AG20443 (cell line): ENCODE measurements at regions not wholly inside any gene's neighbourhood (a gene's known extent, or its start where the extent isn't known, plus 50 kb on each side); places are given as distances from the start of the nearest gene placed in this dataset.
"Not testable (repeated sequence)": the region's sequence is repeated elsewhere in the genome, so short reads cannot be mapped to it uniquely, and the experiment has no call there.

ENCODE experiments used
- DNase-seq: peaks from one replicate; pipeline ENCODE4 v3.0.0; 2012; ENCODE audit warnings: low spot score, mixed read lengths

DNA sequence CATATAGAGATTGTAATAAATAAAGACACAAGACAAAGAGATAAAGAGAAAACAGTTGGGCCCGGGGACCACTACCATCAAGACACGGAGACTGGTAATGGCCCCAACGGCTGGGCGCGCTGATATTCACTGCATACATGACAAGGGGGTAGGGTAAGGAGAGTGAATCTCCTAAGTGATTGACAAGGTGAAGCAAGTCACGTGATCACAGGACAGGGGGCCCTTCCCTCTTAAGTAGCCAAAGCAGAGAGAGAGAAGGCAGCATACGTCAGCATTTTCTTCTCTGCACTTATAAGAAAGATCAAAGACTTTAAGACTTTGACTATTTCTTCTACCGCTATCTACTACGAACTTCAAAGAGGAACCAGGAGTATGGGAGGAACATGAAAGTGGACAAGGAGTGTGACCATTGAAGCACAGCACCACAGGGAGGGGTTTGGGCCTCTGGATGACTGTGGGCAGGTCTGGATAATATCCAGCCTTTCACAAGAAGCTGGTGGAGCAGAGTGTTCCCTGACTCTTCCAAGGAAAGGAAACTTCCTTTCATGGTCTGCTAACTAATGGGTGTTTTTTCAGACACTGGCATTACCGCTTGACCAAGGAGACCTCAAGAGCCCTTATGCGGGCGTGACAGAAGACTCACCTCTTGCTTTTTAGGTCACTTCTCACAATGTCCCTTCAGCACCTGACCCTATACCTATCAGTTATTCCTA, 75.6 kb downstream of the MRPL39 start:
- not testable (repeated sequence) for DNase-seq

DNA sequence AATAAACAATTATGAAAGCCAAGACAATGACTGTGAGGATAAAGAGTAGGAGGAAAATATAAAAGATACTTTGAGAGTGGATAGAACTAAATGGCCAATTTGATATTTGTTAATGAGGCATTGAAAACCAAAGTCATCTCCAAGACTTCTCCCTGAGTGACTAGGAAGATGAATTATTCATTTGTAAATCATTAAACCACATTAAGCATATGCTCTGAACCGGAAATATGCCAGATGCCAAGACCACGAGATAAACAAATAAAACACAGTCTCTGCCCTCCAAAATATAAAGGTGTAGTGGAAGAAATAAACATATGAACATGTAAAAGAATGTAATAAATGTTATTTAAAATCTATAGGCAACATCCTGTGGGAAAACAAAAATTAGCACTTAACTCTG, 78.8 kb downstream of the MRPL39 start:
- DNase-seq = no peak

DNA sequence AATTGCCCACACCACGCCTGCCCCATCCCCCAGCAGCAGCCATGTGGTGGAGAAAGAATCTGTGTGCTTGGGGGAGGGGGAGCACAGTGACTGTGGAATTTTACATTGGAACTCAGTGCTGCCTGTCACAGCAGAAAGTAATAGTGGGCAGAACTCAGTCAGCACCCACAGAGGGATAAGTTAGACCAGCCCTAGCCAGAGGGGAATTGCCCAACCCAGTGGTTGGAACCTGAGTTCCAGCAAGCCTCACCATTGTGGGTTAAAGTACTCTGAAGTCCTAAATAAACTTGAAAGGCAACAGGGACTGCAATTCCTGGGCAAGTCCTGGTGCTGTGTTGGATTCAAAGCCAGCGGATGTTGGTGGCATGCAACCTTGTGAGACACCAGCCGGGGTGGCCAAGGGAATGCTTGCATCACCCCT, 88.8 kb downstream of the MRPL39 start:
- no peak for DNase-seq

DNA sequence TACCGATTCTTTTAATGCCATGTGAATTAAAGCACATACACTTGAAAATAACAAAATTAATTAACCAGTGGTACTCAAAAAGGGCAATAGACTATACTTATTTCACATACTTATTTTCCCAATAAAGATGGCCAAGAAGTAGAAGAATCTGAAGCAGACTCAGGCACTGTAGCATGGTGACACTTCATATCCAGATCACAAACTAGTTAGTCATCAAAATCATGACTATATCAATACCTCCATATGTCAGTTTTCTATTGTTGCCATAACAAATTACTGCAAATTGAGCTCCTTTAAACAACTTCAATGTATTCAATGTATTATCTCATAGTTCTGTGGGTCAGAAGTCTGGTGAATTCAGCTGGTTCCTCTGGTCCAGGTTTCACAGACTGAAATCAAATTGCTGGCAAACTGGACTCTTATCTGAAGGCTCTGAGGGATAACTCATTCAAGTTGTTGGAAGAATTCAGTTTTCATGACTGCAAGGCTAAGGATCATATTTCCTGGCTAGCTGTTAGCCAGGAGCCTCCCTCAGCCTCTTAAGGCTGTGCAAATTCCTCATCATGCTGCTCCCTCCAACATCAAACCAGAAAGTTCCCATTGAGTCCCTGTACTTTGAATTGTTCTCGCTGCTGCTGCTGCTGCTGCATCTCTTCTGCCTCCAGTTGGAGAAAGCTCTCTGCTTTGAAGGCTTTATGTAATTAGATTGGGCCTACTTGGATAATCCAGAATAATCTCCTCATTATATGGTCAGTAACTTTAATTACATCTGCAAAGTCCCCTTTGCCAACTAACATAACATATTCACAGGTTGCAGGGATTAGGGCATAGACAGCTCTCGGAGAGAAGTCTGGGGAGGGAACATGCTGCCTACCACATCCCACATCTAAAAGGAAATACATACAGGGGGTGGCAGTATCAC, 91.5 kb downstream of the MRPL39 start:
- peak; percentile 16 for DNase-seq

- no peak for DNase-seq
Measured at GRCh38 chr21:25513810-25514209, 93.5 kb downstream of the MRPL39 start.

DNA sequence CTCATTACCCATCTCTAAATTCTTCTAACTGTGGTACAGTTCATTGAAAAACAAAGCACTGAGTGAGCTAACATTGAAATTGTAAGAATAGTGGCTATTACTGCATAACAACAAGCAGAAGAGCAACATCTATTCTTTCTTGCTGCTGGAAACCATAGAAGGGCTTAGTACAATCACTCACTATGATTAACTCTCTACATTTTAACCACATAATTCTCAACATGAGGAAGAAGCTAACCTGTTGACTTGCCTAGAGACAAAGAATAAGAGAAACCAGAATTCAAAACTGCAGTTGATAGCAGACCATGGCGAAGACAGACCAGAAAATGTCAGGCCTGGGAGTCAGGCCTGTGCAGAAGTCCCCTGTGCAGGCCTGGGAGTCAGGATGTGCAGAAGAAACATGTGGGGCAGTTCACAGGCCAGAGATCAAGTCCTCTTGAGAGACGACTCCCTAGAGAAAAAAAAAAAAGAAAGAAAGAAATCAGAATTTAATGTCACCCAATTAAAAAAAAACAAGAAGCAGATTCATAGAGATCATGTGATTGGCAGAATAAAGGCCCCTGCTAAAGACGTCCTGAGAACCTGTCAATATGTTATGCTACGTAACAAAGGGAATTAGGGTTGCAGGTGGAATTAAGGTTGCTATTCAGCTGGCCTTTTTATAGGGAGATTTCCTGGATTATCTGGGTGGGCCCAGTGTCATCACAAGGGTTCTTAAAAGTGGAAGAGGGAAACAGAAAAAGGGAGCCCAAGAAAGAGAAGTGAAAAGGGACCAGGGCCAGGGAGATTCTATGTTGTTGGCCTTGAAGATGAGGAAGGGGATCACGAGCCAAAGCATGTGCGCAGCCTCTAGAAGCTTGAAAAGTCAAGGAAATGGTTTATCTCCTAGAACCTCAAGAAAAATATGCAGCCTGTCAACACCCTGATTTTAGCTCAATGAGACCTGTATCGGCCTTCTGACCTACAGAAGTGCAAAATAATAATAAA, 94.9 kb downstream of the MRPL39 start:
- DNase-seq = no peak

DNA sequence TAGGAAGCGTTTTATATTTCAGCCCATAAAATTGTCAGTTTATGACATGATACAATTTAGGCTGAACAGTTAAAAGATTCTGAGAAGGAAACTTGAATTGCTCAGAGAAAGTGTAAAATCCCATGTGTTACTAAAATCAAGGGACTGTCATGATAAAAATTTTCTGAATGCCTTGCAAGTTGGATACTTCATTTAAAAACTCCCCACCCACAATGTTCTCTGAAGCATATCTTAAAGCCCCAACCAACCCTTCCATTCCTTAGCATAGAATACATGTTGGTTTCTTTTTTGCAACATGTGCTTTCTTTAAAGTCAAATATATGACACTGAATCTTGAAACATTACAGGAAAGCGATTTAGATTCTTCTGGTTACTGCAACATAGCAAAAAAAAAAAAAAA, 97.4 kb downstream of the MRPL39 start:
- no peak for DNase-seq

- DNase-seq = no peak
Measured at GRCh38 chr21:25508364-25508763, 98.9 kb downstream of the MRPL39 start.

- no peak for DNase-seq
Measured at GRCh38 chr21:25507522-25507921, 99.8 kb downstream of the MRPL39 start.

GRCh38 chr21:25506887-25507286, 100.4 kb downstream of the MRPL39 start:
- DNase-seq = peak; percentile 15

- DNase-seq = no peak
Measured at GRCh38 chr21:25506261-25506660, 101.0 kb downstream of the MRPL39 start.

GRCh38 chr21:25503981-25504380, 103.3 kb downstream of the MRPL39 start:
- DNase-seq = no peak

GRCh38 chr21:25501996-25502665, 105.2 kb downstream of the MRPL39 start:
- DNase-seq = no peak

DNA sequence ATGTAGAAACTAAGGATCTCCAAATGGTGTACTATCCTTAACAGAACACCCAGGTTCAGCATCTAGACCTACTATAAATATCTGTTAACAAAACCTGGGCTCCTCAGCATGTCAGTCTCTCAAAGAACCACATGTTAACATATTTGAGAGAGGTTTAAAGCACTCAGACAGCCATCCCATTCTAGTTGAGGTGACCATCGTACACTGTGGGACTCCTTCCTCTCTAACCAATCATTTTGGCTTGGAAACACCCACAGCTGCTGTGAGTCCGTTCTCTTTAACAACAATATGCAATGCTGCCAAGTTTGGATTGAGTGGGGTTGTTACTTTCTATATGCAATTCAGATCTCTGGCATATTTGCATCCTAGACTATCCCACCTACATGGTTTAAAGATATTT, 105.8 kb downstream of the MRPL39 start:
- DNase-seq = no peak

DNA sequence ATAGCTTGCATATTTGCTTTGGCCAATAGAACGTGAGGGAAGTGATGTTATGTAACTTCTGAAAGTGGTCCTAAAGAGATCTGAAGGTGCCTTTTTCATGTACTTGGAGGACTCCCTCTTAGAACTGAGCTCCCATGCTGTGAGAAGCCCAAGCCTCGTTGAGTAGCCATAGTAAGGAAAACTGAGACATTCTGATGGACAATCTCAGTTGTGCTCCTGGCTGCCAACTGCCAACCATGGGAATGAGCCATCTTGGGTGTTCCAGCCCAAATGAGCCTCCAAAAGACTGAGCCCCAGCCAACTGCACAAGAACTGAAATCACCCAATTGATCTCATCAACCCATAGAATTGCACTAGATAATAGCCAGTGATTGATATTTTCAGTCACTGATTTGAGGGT, 106.7 kb downstream of the MRPL39 start:
- no peak for DNase-seq

GRCh38 chr21:25496825-25497482, 110.3 kb downstream of the MRPL39 start:
- peak; percentile 15 for DNase-seq

DNA sequence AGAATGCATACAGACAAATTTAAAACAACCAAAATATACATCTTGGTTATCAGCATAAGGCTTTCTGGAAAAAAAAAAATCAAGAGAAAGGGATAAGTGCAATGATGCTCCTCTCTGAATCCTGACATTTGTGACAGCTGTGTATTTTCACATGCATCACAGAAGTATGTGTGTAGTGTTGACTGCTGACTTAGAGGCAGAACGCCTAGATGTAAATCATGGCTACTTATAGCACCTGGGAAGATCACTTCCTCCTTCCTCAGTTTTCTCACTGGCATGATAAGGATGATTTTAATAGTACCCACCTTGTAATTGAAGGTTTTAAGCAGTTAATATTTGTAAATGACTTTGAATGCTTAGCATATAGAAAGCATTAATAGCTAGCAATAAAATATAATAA, 112.5 kb downstream of the MRPL39 start:
- DNase-seq = no peak

DNA sequence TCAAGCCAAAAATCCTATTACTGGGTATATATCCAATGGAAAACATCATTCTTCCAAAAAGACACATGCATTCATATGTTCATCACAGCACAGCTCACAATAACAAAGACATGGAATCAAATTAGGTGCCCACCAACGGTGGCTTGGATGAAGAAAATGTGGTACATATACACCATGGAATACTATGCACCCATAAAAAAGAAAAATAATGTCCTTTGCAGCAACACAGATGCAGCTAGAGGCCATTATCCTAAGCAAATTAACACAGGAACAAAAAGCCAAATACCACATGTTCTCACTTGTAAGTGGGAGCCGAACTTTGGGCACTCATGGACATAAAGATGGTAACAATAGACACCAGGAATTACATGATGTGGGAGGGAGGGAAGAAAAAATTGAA, 113.6 kb downstream of the MRPL39 start:
- DNase-seq = no peak

DNA sequence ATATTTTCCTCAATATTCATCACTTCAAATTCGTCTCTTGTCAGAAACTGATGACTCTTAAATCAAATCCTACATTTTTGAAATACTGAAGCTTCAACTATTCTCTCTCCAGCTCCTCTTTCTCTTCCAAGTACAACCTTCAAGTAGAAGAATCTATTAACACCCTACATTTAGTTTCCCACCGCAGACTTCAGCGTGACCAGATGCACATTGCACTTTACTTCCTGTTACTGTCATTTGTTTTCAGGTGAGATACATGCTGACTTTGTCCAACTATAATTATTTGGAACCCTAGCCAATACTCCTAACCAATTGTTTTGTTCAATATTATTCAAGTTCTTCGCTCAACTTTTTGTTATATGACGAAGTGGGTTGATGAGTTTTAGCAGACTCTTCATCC, 116.0 kb downstream of the MRPL39 start:
- no peak for DNase-seq

DNA sequence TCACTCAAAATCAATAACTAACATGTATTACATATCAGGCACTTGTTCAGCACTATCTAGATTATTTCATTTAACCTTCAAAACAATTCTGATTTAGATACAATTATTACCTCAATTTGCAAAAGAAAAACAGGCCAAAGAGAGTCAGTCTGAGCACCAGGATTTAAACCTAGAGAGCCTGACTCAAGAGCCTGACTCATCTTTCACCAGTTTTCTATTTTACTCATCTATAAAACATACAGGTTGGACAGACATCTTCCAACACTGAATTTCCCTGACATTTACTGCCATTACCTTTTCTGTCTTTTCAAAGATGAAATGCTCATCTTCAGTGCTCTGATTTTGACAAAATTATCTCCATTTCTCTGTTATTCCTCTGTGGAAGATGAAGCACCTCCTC, 116.5 kb downstream of the MRPL39 start:
- DNase-seq = no peak

- no peak for DNase-seq
Measured at GRCh38 chr21:25489673-25490072, 117.6 kb downstream of the MRPL39 start.
